Activated T-cell treated with anti-CD3 and anti-CD28 coated beads, Interleukin-2, amount 50 U/mL, for 72 hours (primary cell): ENCODE measurements at regions not wholly inside any gene's neighbourhood (a gene's known extent, or its start where the extent isn't known, plus 50 kb on each side); places are given as distances from the start of the nearest gene placed in this dataset.
A peak's percentile ranks its signal among the peaks of the same experiment; 100 is the strongest.
"Not testable (repeated sequence)": the region's sequence is repeated elsewhere in the genome, so short reads cannot be mapped to it uniquely, and the experiment has no call there.

Experiments used
- ATAC-seq, 2 donors: fragments of 150-1000 bp; cut with Tn5 transposase; replicated peaks in 1 of 2; 2 replicates each; pipeline ENCODE4 v1.10.0; 2021; ENCODE audit warnings: moderate library complexity in 2 of 2, mild to moderate bottlenecking in 1 of 2
- DNase-seq, 2 donors: peaks; one replicate each; pipeline ENCODE4 v3.0.0; 2021 to 2022; ENCODE audit warnings: mixed read lengths in 1 of 2
- H3K27ac Mint-ChIP-seq: one replicate; pipeline ENCODE4 v1.8.0; 2022; ENCODE audit warnings: mild to moderate bottlenecking, moderate library complexity, mixed read lengths
- H3K27me3 Mint-ChIP-seq: one replicate; pipeline ENCODE4 v1.8.0; 2022; ENCODE audit warnings: low read depth, mixed read lengths
- H3K36me3 Mint-ChIP-seq, 2 donors: one replicate each; pipeline ENCODE4 v1.8.0; 2022; ENCODE audit warnings: mixed read lengths in 2 of 2, mild to moderate bottlenecking in 1 of 2; ENCODE audit not compliant: insufficient read depth in 2 of 2
- H3K4me1 Mint-ChIP-seq: one replicate; pipeline ENCODE4 v1.8.0; 2022; ENCODE audit warnings: low read depth, mixed read lengths
- H3K4me3 Mint-ChIP-seq, 2 donors: one replicate each; pipeline ENCODE4 v1.8.0; 2022; ENCODE audit warnings: mild to moderate bottlenecking in 2 of 2, mixed read lengths in 2 of 2, moderate library complexity in 2 of 2
- H3K9me3 Mint-ChIP-seq, 2 donors: one replicate each; pipeline ENCODE4 v1.8.0; 2022; ENCODE audit warnings: mixed read lengths in 2 of 2

GRCh38 chr5:86442036-86442745, 175.6 kb upstream of the COX7C start:
- DNase-seq: no peak
- H3K27ac Mint-ChIP-seq: no peak overlapping the region
- no peaks in the 10 kb centered on the region for H3K9me3 Mint-ChIP-seq
- H3K27me3 Mint-ChIP-seq: peaks cover 7% of the 10 kb centered on the region
- H3K4me3 Mint-ChIP-seq: no peak overlapping the region
- ATAC-seq: no peak
- H3K36me3 Mint-ChIP-seq: no peaks in the 10 kb centered on the region
- no peaks in the 10 kb centered on the region for H3K4me1 Mint-ChIP-seq

- no peak for ATAC-seq
- Mint-ChIP-seq H3K27ac (no peak overlapping the region), H3K4me1 (no peaks in the 10 kb centered on the region), H3K9me3 (no peaks in the 10 kb centered on the region), H3K36me3 (no peaks in the 10 kb centered on the region), H3K27me3 (peaks cover 7% of the 10 kb centered on the region), H3K4me3 (no peak overlapping the region)
- no peak for DNase-seq
These were observed 170.4 kb upstream of the COX7C start for GRCh38 chr5:86447362-86447761.

- DNase-seq (no peak), ATAC-seq (no peak)
- no peaks in the 10 kb centered on the region for H3K4me1 Mint-ChIP-seq
- no peak overlapping the region for H3K27ac Mint-ChIP-seq
- H3K9me3 Mint-ChIP-seq: peaks cover 0 to 1% of the 10 kb centered on the region in 2 donors
- H3K4me3 Mint-ChIP-seq: no peak overlapping the region
- no peaks in the 10 kb centered on the region for H3K27me3 Mint-ChIP-seq
- H3K36me3 Mint-ChIP-seq: no peaks in the 10 kb centered on the region
These were observed 165.5 kb upstream of the COX7C start for GRCh38 chr5:86452251-86452650.

- Mint-ChIP-seq H3K4me3 (no peak overlapping the region), H3K9me3 (peaks cover 8% of the 10 kb centered on the region in 2 donors), H3K4me1 (no peaks in the 10 kb centered on the region), H3K27me3 (no peaks in the 10 kb centered on the region), H3K36me3 (peaks cover under 1 to 2% of the 10 kb centered on the region in 2 donors), H3K27ac (no peak overlapping the region)
- DNase-seq (no peak), ATAC-seq (no peak)
These were observed 157.2 kb upstream of the COX7C start for GRCh38 chr5:86460519-86460918.

GRCh38 chr5:86461169-86461956, 156.4 kb upstream of the COX7C start:
- Mint-ChIP-seq H3K4me3 (no peak overlapping the region), H3K9me3 (peaks cover 13% of the 10 kb centered on the region in 2 donors), H3K4me1 (no peaks in the 10 kb centered on the region), H3K36me3 (peaks cover 4 to 8% of the 10 kb centered on the region in 2 donors), H3K27ac (no peak overlapping the region), H3K27me3 (no peaks in the 10 kb centered on the region)
- ATAC-seq: no peak
- no peak for DNase-seq

- H3K4me1 Mint-ChIP-seq: no peaks in the 10 kb centered on the region
These were observed 154.4 kb upstream of the COX7C start for GRCh38 chr5:86463339-86463738.

GRCh38 chr5:86465052-86465838, 152.5 kb upstream of the COX7C start:
- ATAC-seq (no peak), DNase-seq (no peak)
- H3K36me3 Mint-ChIP-seq: peaks cover 4 to 8% of the 10 kb centered on the region in 2 donors
- peaks cover 9 to 14% of the 10 kb centered on the region in 2 donors for H3K9me3 Mint-ChIP-seq
- H3K4me3 Mint-ChIP-seq: no peak overlapping the region
- H3K4me1 Mint-ChIP-seq: no peaks in the 10 kb centered on the region
- H3K27me3 Mint-ChIP-seq: no peaks in the 10 kb centered on the region
- H3K27ac Mint-ChIP-seq: no peak overlapping the region

More at GRCh38 chr5:86463339-86463738, 154.4 kb upstream of the COX7C start:
- H3K27ac Mint-ChIP-seq: no peak overlapping the region
- DNase-seq (no peak), ATAC-seq (no peak)
- peaks cover 4 to 8% of the 10 kb centered on the region in 2 donors for H3K36me3 Mint-ChIP-seq
- peaks cover 11 to 14% of the 10 kb centered on the region in 2 donors for H3K9me3 Mint-ChIP-seq
- no peaks in the 10 kb centered on the region for H3K27me3 Mint-ChIP-seq
- no peak overlapping the region for H3K4me3 Mint-ChIP-seq

- H3K27me3 Mint-ChIP-seq, H3K4me1 Mint-ChIP-seq, H3K4me3 Mint-ChIP-seq, H3K36me3 Mint-ChIP-seq, DNase-seq, H3K27ac Mint-ChIP-seq, ATAC-seq: not testable (repeated sequence)
- peaks cover 9 to 14% of the 10 kb centered on the region in 2 donors for H3K9me3 Mint-ChIP-seq
These were observed 151.0 kb upstream of the COX7C start for GRCh38 chr5:86466721-86467120.

GRCh38 chr5:86482008-86482407, 135.7 kb upstream of the COX7C start:
- Mint-ChIP-seq H3K4me3 (no peak overlapping the region), H3K4me1 (no peaks in the 10 kb centered on the region), H3K27ac (no peak overlapping the region), H3K36me3 (no peaks in the 10 kb centered on the region), H3K9me3 (peaks cover 2% of the 10 kb centered on the region in 2 donors), H3K27me3 (no peaks in the 10 kb centered on the region)
- DNase-seq (no peak), ATAC-seq (no peak)

GRCh38 chr5:86493777-86494176, 124.0 kb upstream of the COX7C start:
- no peak for ATAC-seq
- Mint-ChIP-seq H3K36me3 (no peaks in the 10 kb centered on the region), H3K4me1 (no peaks in the 10 kb centered on the region), H3K4me3 (no peak overlapping the region), H3K27me3 (no peaks in the 10 kb centered on the region), H3K9me3 (peaks cover 0 to 2% of the 10 kb centered on the region in 2 donors), H3K27ac (peak overlapping the region; percentile 24)
- no peak for DNase-seq

- H3K36me3 Mint-ChIP-seq: no peaks in the 10 kb centered on the region
- no peak overlapping the region for H3K27ac Mint-ChIP-seq
- no peaks in the 10 kb centered on the region for H3K27me3 Mint-ChIP-seq
- no peak for DNase-seq
- H3K4me1 Mint-ChIP-seq: no peaks in the 10 kb centered on the region
- ATAC-seq: no peak
- H3K9me3 Mint-ChIP-seq: no peaks in the 10 kb centered on the region
- H3K4me3 Mint-ChIP-seq: no peak overlapping the region
These were observed 116.8 kb upstream of the COX7C start for GRCh38 chr5:86500947-86501346.

GRCh38 chr5:86507574-86507973, 110.2 kb upstream of the COX7C start:
- peaks cover 0 to 2% of the 10 kb centered on the region in 2 donors for H3K9me3 Mint-ChIP-seq
- H3K27me3 Mint-ChIP-seq: no peaks in the 10 kb centered on the region
- DNase-seq: no peak
- no peak overlapping the region for H3K4me3 Mint-ChIP-seq
- peaks cover 2 to 5% of the 10 kb centered on the region in 2 donors for H3K36me3 Mint-ChIP-seq
- H3K27ac Mint-ChIP-seq: no peak overlapping the region
- no peaks in the 10 kb centered on the region for H3K4me1 Mint-ChIP-seq
- no peak for ATAC-seq

GRCh38 chr5:86510330-86510915, 107.3 kb upstream of the COX7C start:
- not testable (repeated sequence) for H3K4me3 Mint-ChIP-seq, H3K9me3 Mint-ChIP-seq, ATAC-seq, H3K27ac Mint-ChIP-seq, H3K27me3 Mint-ChIP-seq, H3K4me1 Mint-ChIP-seq, H3K36me3 Mint-ChIP-seq, DNase-seq
